ENCODE measurements at regions not wholly inside any gene's neighbourhood (a gene's known extent, or its start where the extent isn't known, plus 50 kb on each side); places are given as distances from the start of the nearest gene placed in this dataset.

DNA sequence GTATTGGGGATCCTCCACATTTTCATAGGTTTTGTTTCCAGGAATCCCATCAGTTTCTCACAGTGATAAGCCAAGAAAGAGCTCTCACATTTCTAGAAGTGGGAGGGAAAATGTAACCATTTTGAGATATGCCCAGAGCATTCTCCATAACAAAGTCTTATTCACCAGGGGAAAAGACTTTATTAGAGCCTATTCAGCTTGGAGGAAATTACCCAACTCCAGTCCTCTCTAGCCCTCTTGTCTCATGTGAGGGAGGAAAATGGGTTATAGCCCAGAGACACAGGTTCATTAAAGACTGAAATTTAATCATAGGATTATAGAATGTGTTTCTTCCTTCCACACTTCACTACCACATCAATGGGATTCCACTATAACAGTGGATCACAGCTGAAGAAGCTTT, 61.6 kb upstream of the DYNC1I1 start:
- TF ChIP-seq GATA2 (IDR thresholded peaks at IDR 0.05; ENCODE audit: low read depth, low read length), result no peak
- no peak for TF ChIP-seq GATA3 (IDR thresholded peaks at IDR 0.05; ENCODE audit: low read depth, low read length)
